Loucy (cell line): ENCODE measurements at regions not wholly inside any gene's neighbourhood (a gene's known extent, or its start where the extent isn't known, plus 50 kb on each side); places are given as distances from the start of the nearest gene placed in this dataset.

ENCODE experiments used
- H2AFZ ChIP-seq: fragments of 200-600 bp; sonication (generic); 2 replicates; pipeline ENCODE4 v1.6.0; 2016; ENCODE audit warnings: antibody characterized with exemption, mild to moderate bottlenecking, low read length, moderate library complexity
- H3F3A ChIP-seq: fragments of 200-600 bp; 2 replicates; pipeline ENCODE4 v1.6.0; 2016; ENCODE audit warnings: antibody characterized with exemption, low read depth, mild to moderate bottlenecking
- H3K27me3 ChIP-seq: fragments of 200-600 bp; sonication (generic); 2 replicates; pipeline ENCODE4 v1.6.1; 2014; ENCODE audit warnings: low read length, mild to moderate bottlenecking; ENCODE audit not compliant: insufficient read depth, poor library complexity, severe bottlenecking
- H3K36me3 ChIP-seq: fragments of 200-600 bp; sonication (generic); 2 replicates; pipeline ENCODE4 v1.6.1; 2016; ENCODE audit warnings: low read length; ENCODE audit not compliant: insufficient read depth
- H3K4me1 ChIP-seq: fragments of 200-600 bp; sonication (generic); 2 replicates; pipeline ENCODE4 v1.5.1; 2014; ENCODE audit warnings: low read length, mild to moderate bottlenecking; ENCODE audit not compliant: insufficient read depth, poor library complexity, severe bottlenecking
- H3K4me2 ChIP-seq: fragments of 200-600 bp; sonication (generic); 2 replicates; pipeline ENCODE4 v1.6.0; 2014; ENCODE audit warnings: antibody characterized with exemption, low read length, low read depth, mild to moderate bottlenecking; ENCODE audit not compliant: poor library complexity, severe bottlenecking
- H3K4me3 ChIP-seq: fragments of 200-600 bp; sonication (generic); 2 replicates; pipeline ENCODE4 v1.5.1; 2014; ENCODE audit warnings: low read length, mild to moderate bottlenecking, mixed read lengths; ENCODE audit not compliant: poor library complexity, severe bottlenecking
- H3K79me2 ChIP-seq: fragments of 200-600 bp; sonication (generic); 2 replicates; pipeline ENCODE4 v1.6.1; 2014; ENCODE audit warnings: low read length; ENCODE audit not compliant: insufficient read depth
- H3K9ac ChIP-seq: fragments of 200-600 bp; sonication (generic); 2 replicates; pipeline ENCODE4 v1.6.0; 2014; ENCODE audit warnings: mild to moderate bottlenecking, low read depth, low read length, moderate library complexity; ENCODE audit not compliant: poor library complexity, severe bottlenecking
- H3K9me2 ChIP-seq: fragments of 200-600 bp; sonication (generic); replicated peaks from 2 replicates; pipeline ENCODE4 v1.6.1; 2016; ENCODE audit warnings: low read depth, low read length, mixed read lengths
- H3K9me3 ChIP-seq: fragments of 200-600 bp; sonication (generic); 2 replicates; pipeline ENCODE4 v1.6.1; 2014; ENCODE audit warnings: mild to moderate bottlenecking, antibody characterized with exemption, low read length, low read depth; ENCODE audit not compliant: insufficient read depth
- H4K20me1 ChIP-seq: fragments of 200-600 bp; sonication (generic); 2 replicates; pipeline ENCODE4 v1.6.0; 2014; ENCODE audit warnings: antibody characterized with exemption, low read length, mild to moderate bottlenecking; ENCODE audit not compliant: insufficient read depth, poor library complexity, severe bottlenecking
- CTCF ChIP-seq: fragments of 200-600 bp; sonication (generic); conservative IDR thresholded peaks from 2 replicates; pipeline ENCODE4 v1.5.1; 2014; ENCODE audit warnings: mild to moderate bottlenecking, antibody characterized with exemption, low read length
- EZH2phosphoT487 ChIP-seq: fragments of 200-600 bp; IDR thresholded peaks from 2 replicates; pipeline ENCODE4 v1.6.1; 2018; ENCODE audit warnings: antibody characterized with exemption, mild to moderate bottlenecking, moderate library complexity, borderline replicate concordance

DNA sequence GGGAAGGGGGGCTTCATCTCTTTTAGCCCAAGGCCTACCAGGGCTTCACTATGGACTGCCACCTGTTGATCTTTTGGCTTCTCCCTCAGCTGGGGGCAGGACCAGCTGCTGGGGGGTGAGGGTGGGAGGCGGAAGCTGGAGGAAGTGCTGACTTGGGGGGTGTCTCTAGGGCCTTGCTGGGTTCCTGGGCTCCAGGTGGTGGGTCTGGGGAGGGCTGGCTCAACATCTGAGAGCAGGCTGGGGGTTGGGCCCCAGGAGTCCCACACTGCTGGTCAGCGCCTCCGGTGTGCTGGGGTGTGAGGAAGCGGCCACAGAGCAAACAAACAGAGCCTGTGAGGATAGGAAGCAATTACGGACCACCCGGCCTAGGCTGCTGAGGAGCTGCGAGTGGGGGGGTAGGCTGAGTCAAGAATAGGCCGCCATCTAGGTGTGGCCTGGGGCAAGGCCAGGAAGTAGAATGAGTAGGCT lies 85.7 kb downstream of the EFNB1 start:
- H3F3A ChIP-seq = no peaks in the 10 kb centered on the region
- H3K27me3 ChIP-seq = no peaks in the 10 kb centered on the region
- H3K9me3 ChIP-seq = no peaks in the 10 kb centered on the region
- H3K79me2 ChIP-seq = no peaks in the 10 kb centered on the region
- no peaks in the 10 kb centered on the region for H3K36me3 ChIP-seq
- no peak overlapping the region for H3K9ac ChIP-seq
- H2AFZ ChIP-seq = no peak overlapping the region
- TF ChIP-seq CTCF (no peak), EZH2phosphoT487 (no peak)
- H3K4me1 ChIP-seq = no peaks in the 10 kb centered on the region
- H3K9me2 ChIP-seq = no peaks in the 10 kb centered on the region
- H3K4me3 ChIP-seq = no peak overlapping the region
- no peaks in the 10 kb centered on the region for H4K20me1 ChIP-seq
- no peak overlapping the region for H3K4me2 ChIP-seq

- TF ChIP-seq CTCF (no peak), EZH2phosphoT487 (no peak)
- Histone ChIP-seq H3K79me2 (no peaks in the 10 kb centered on the region), H3K27me3 (no peaks in the 10 kb centered on the region), H3K36me3 (no peaks in the 10 kb centered on the region), H3K4me2 (no peak overlapping the region), H3K9ac (no peak overlapping the region), H4K20me1 (no peaks in the 10 kb centered on the region), H3K4me3 (no peak overlapping the region), H3K9me2 (no peaks in the 10 kb centered on the region), H3F3A (no peaks in the 10 kb centered on the region), H3K4me1 (no peaks in the 10 kb centered on the region), H3K9me3 (no peaks in the 10 kb centered on the region), H2AFZ (no peak overlapping the region)
Measured at GRCh38 chrX:68913249-68913547, 84.4 kb downstream of the EFNB1 start.

- H3K9me2 ChIP-seq = no peaks in the 10 kb centered on the region
- H3K9me3 ChIP-seq = no peaks in the 10 kb centered on the region
- no peaks in the 10 kb centered on the region for H3K4me1 ChIP-seq
- no peak overlapping the region for H3K9ac ChIP-seq
- no peaks in the 10 kb centered on the region for H3K27me3 ChIP-seq
- TF ChIP-seq EZH2phosphoT487 = no peak
- no peak for TF ChIP-seq CTCF
- no peak overlapping the region for H3K4me3 ChIP-seq
- no peaks in the 10 kb centered on the region for H3K79me2 ChIP-seq
- no peaks in the 10 kb centered on the region for H3K36me3 ChIP-seq
- no peak overlapping the region for H3K4me2 ChIP-seq
- no peaks in the 10 kb centered on the region for H3F3A ChIP-seq
- no peak overlapping the region for H2AFZ ChIP-seq
- no peaks in the 10 kb centered on the region for H4K20me1 ChIP-seq
Measured at GRCh38 chrX:68912113-68912512, 83.3 kb downstream of the EFNB1 start.
